ENCODE measurements at regions not wholly inside any gene's neighbourhood (a gene's known extent, or its start where the extent isn't known, plus 50 kb on each side); places are given as distances from the start of the nearest gene placed in this dataset.
"Not testable (repeated sequence)": the region's sequence is repeated elsewhere in the genome, so short reads cannot be mapped to it uniquely, and the experiment has no call there.

- no peak for TF ChIP-seq CTCF (IDR thresholded peaks at IDR 0.05)
- Mint-ChIP-seq H3K4me1 (ENCODE audit: low read depth) (peaks cover 15% of the 10 kb centered on the region; the same call in 1 of the 2 replicates), H3K4me3 (no peak overlapping the region), H3K27ac (no peak overlapping the region), H3K9me3 (peaks cover 3% of the 10 kb centered on the region; the same call in 1 of the 2 replicates), H3K27me3 (ENCODE audit: insufficient read depth) (no peaks in the 10 kb centered on the region), H3K36me3 (ENCODE audit: low read depth) (no peaks in the 10 kb centered on the region)
- DNase-seq = no peak
These were observed 665.4 kb upstream of the PABPC4L start for GRCh38 chr4:134867027-134867426.

GRCh38 chr4:134865675-134866074 lies 664.1 kb upstream of the PABPC4L start:
- Mint-ChIP-seq H3K36me3 (ENCODE audit: low read depth) (peaks cover 5% of the 10 kb centered on the region; the same call in 1 of the 2 replicates), H3K27me3 (ENCODE audit: insufficient read depth) (no peaks in the 10 kb centered on the region), H3K27ac (no peak overlapping the region), H3K4me3 (no peak overlapping the region), H3K4me1 (ENCODE audit: low read depth) (peaks cover 21% of the 10 kb centered on the region; the same call in 1 of the 2 replicates), H3K9me3 (peaks cover 3% of the 10 kb centered on the region; the same call in 1 of the 2 replicates)
- TF ChIP-seq CTCF (IDR thresholded peaks at IDR 0.05) = peak; percentile 51; the same call in 1 of the 2 replicates
- DNase-seq = no peak

- no peaks in the 10 kb centered on the region for H3K27me3 Mint-ChIP-seq (ENCODE audit: insufficient read depth)
- no peak overlapping the region for H3K27ac Mint-ChIP-seq
- DNase-seq = peak; percentile 43
- peaks cover 20% of the 10 kb centered on the region; the same call in 1 of the 2 replicates for H3K4me1 Mint-ChIP-seq (ENCODE audit: low read depth)
- H3K9me3 Mint-ChIP-seq = peaks cover 3% of the 10 kb centered on the region; the same call in 1 of the 2 replicates
- H3K4me3 Mint-ChIP-seq = no peak overlapping the region
- TF ChIP-seq CTCF (IDR thresholded peaks at IDR 0.05) = no peak
- peaks cover 6% of the 10 kb centered on the region; the same call in 1 of the 2 replicates for H3K36me3 Mint-ChIP-seq (ENCODE audit: low read depth)
These were observed 660.5 kb upstream of the PABPC4L start for GRCh38 chr4:134862116-134862515.

DNA sequence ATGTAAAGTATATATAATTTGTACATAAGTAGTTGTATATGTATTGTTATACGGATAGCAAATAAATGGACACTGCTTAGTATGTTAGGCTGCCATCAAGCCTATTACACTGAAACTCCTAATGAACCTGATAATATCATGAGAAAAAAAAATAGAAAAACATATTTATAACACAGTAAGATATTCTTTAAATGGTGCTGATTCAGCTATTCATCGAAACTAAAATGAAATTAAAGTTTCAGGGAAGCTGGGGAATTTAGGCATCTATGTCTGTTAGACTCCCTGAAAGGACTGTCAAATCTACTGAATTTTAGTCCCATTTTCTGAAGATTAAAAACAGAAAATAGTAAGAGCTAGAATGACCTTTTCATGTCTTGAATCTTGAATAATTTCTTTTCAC lies 647.1 kb upstream of the PABPC4L start:
- Mint-ChIP-seq H3K36me3 (ENCODE audit: low read depth) (no peaks in the 10 kb centered on the region; the same call in 1 of the 2 replicates), H3K4me1 (ENCODE audit: low read depth) (no peaks in the 10 kb centered on the region), H3K9me3 (peaks cover 11% of the 10 kb centered on the region), H3K27me3 (ENCODE audit: insufficient read depth) (no peaks in the 10 kb centered on the region), H3K27ac (no peak overlapping the region), H3K4me3 (no peak overlapping the region)
- TF ChIP-seq CTCF (IDR thresholded peaks at IDR 0.05) = no peak
- no peak for DNase-seq

GRCh38 chr4:134830741-134831140 lies 629.2 kb upstream of the PABPC4L start:
- H3K27ac Mint-ChIP-seq; H3K4me1 Mint-ChIP-seq (ENCODE audit: low read depth); H3K27me3 Mint-ChIP-seq (ENCODE audit: insufficient read depth); DNase-seq; H3K4me3 Mint-ChIP-seq: not testable (repeated sequence)
- Mint-ChIP-seq H3K9me3 (peaks cover 34% of the 10 kb centered on the region), H3K36me3 (ENCODE audit: low read depth) (peaks cover 19% of the 10 kb centered on the region; the same call in 1 of the 2 replicates)

DNA sequence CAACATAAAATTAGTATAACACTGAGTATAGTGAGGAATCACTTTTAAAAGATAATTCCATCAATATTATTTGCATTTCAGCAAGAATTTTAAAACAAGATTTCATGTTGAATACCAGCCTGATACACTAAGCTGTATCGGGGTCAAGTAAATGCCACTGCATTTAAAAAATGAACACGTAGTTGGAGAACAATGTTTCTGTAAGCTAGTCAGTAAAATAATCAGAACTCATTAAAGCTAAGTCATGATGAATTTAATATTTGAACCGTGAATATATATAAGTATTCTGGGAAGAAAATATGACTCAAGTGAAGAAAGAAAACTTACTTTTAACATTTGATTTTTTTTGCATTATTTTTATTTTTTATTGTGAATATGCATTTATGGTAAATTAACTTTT lies 611.0 kb upstream of the PABPC4L start:
- DNase-seq = peak; percentile 68
- H3K36me3 Mint-ChIP-seq (ENCODE audit: low read depth) = peaks cover 3% of the 10 kb centered on the region

More for the DNA sequence above, 611.0 kb upstream of the PABPC4L start:
- Mint-ChIP-seq H3K4me3 (no peak overlapping the region; the same call in 1 of the 2 replicates), H3K27ac (peak overlapping the region; percentile 20; the same call in 1 of the 2 replicates), H3K9me3 (peaks cover 15% of the 10 kb centered on the region), H3K27me3 (ENCODE audit: insufficient read depth) (no peaks in the 10 kb centered on the region), H3K4me1 (ENCODE audit: low read depth) (peaks cover 21% of the 10 kb centered on the region; the same call in 1 of the 2 replicates)
- TF ChIP-seq CTCF (IDR thresholded peaks at IDR 0.05) = no peak
